Retina (tissue), 1 donor: ENCODE measurements at regions not wholly inside any gene's neighbourhood (a gene's known extent, or its start where the extent isn't known, plus 50 kb on each side); places are given as distances from the start of the nearest gene placed in this dataset.
A peak's percentile ranks its signal among the peaks of the same experiment; 100 is the strongest.
"Not testable (repeated sequence)": the region's sequence is repeated elsewhere in the genome, so short reads cannot be mapped to it uniquely, and the experiment has no call there.

Experiments used
- DNase-seq: peaks from one replicate; pipeline ENCODE4 v3.0.0-alpha.2; 2016

GRCh38 chr10:30169342-30169741, 110.0 kb upstream of the JCAD start:
- no peak for DNase-seq

DNA sequence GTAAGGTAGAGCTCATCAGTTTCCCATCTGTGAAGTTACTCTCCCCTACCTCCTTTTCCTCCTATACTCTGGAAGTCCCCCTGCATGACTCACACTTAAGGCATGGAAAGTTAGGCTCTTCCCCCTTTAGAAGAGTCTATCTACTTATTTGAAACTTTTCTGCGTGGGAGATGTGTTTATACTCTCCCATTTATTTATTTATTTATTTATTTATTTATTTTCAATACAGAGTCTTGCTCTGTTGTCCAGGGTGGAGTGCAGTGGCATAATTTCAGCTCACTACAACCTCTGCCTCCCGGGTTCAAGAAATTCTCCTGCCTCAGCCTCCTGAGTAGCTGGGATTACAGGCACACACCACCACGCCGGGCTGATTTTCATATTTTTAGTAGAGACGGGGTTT, 107.5 kb upstream of the JCAD start:
- DNase-seq, result no peak

GRCh38 chr10:30163410-30163809, 104.0 kb upstream of the JCAD start:
- DNase-seq, result not testable (repeated sequence)

DNA sequence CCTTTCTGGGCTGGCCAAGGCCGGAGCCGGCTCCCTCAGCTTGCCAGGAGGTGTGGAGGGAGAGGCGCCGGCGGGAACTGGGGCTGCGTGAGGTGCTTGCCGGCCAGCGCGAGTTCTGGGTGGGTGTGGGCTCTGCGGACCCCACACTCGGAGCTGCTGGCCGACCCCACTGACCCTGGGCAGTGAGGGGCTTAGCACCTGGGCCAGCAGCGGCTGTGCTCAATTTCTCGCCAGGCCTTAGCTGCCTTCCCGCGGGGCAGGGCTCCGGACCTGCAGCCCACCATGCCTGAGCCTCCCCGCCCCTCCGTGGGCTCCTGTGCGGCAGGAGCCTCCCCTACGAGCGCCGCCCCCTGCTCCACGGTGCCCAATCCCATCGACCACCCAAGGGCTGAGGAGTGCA, 103.4 kb upstream of the JCAD start:
- not testable (repeated sequence) for DNase-seq

- DNase-seq, result no peak
Observed at GRCh38 chr10:30160271-30160982, 101.0 kb upstream of the JCAD start.

GRCh38 chr10:30159614-30160013, 100.2 kb upstream of the JCAD start:
- not testable (repeated sequence) for DNase-seq

GRCh38 chr10:30158325-30158960, 99.1 kb upstream of the JCAD start:
- DNase-seq, result no peak

GRCh38 chr10:30155401-30155800, 96.0 kb upstream of the JCAD start:
- DNase-seq, result no peak

DNA sequence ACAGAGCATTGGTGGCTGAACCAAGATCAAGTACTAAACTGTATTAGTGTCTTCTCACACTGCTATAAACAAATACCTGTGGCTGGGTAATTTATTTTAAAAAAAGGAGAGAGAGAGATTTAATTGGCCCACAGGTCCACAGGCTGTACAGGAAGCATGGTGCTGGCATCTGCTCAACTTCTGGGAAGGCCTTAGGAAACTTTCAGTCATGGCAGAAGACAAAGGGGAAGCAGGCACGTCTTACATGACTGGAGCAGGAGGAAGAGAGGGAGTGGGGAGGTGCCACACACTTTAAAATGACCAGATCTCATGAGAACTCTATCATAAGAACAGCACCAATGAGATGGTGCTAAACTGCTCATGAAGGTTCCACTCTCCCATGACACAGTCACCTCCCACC, 95.2 kb upstream of the JCAD start:
- no peak for DNase-seq

GRCh38 chr10:30154126-30154525, 94.7 kb upstream of the JCAD start:
- no peak for DNase-seq

- no peak for DNase-seq
Observed at GRCh38 chr10:30151581-30152389, 92.4 kb upstream of the JCAD start.

- DNase-seq, result no peak
Observed at GRCh38 chr10:30141423-30141822, 82.0 kb upstream of the JCAD start.

DNA sequence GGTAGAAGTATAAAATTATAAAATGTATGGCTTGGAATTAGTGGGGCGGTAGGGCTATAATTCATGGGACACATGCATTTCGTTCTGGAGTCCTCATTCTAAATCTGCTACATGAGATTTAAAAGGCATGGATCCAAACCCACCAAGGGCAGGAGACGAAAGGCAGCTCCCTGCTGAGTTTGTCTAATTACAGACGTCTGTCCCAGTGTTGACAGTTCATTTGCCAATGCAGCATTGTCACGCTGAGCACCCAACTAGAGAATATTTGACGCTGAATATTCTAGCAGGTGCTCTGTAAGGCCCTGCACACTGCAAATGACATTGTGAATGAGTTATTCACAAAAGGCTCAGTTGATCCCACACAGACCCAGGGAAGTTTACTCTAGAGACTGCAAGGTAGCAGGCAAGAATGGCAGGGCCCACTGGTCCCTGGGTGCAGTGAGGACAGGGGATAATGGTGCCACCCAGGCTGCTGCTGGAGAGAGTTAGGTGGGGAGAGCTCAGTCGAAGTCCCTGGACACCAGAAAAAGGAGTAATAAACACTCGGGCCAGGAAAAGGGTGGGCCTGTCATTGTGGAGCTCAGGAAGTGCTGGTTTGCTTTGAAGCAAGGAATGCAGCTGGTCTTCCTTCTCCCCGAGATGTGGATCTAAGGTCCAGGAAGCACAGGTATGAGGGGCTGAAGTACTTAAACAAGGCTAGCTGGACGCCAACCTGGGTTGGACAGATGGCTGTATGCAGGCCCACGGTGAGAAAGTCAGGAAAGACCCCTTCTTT, 75.0 kb upstream of the JCAD start:
- peak; percentile 29 for DNase-seq

- DNase-seq, result no peak
Observed at GRCh38 chr10:30133198-30133597, 73.8 kb upstream of the JCAD start.

GRCh38 chr10:30131369-30131768, 72.0 kb upstream of the JCAD start:
- DNase-seq, result not testable (repeated sequence)

GRCh38 chr10:30129326-30129725, 69.9 kb upstream of the JCAD start:
- not testable (repeated sequence) for DNase-seq

DNA sequence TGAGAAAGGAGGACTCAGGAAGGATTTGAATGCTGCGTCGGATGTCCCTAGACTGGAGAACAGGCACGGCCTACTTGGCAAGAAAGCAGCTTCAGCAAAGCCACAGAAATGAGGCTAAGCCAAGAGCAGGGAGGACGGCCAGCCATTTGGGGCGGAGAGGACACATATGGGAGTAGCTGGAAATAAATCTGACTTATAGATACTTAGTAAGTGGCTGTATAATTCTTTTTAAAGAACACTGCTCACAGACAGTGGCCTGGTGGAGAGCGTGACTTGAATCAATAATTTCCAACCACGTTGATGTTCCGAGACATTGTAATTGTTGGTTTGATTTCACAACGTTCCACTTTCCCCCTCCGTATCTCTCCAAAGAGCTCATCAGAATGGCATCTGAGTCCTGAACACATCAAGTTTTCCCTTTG, 67.7 kb upstream of the JCAD start:
- no peak for DNase-seq

DNA sequence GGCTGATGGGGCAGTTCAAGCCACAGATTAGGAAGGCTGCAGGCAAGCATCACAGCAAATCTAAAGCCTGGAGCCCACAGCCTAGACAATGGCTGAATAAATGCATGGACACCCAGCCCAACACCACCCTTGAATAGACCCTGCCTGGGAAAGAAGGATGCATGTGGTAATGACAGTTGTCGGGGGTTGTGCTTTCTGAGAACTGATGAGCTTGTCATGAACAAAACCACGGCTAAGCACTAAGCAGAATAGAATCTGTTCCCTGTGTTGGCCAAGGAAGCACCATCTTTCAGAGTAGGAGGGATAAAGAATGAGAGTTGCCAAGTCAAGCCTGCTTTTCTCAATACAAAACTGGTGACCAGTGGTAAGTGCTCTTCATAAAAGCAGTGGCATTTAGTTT, 66.1 kb upstream of the JCAD start:
- no peak for DNase-seq

- DNase-seq, result no peak
Observed at GRCh38 chr10:30124704-30125103, 65.3 kb upstream of the JCAD start.

GRCh38 chr10:30121401-30121800, 62.0 kb upstream of the JCAD start:
- no peak for DNase-seq

- no peak for DNase-seq
Observed at GRCh38 chr10:30118590-30118989, 59.2 kb upstream of the JCAD start.

GRCh38 chr10:30117812-30118501, 58.6 kb upstream of the JCAD start:
- DNase-seq, result no peak
